IPS DF 6.9 (cell line): ENCODE measurements at regions not wholly inside any gene's neighbourhood (a gene's known extent, or its start where the extent isn't known, plus 50 kb on each side); places are given as distances from the start of the nearest gene placed in this dataset.

ENCODE experiments used
- DNase-seq: peaks from one replicate; pipeline ENCODE4 v3.0.0-alpha.2; 2013; ENCODE audit warnings: low read depth, low spot score
- H3K27ac ChIP-seq: one replicate; pipeline ENCODE4 v1.5.1; 2013; ENCODE audit warnings: low read length, control low read depth
- H3K27me3 ChIP-seq: 2 replicates; pipeline ENCODE4 v1.6.1; 2013; ENCODE audit warnings: mild to moderate bottlenecking, low read length; ENCODE audit not compliant: control insufficient read depth, insufficient read depth
- H3K36me3 ChIP-seq: 2 replicates; pipeline ENCODE4 v1.6.1; 2013; ENCODE audit warnings: low read length; ENCODE audit not compliant: control insufficient read depth, insufficient read depth
- H3K4me1 ChIP-seq: 2 replicates; pipeline ENCODE4 v1.6.1; 2013; ENCODE audit warnings: low read length; ENCODE audit not compliant: control insufficient read depth, insufficient read depth
- H3K4me3 ChIP-seq: 2 replicates; pipeline ENCODE4 v1.5.1; 2013; ENCODE audit warnings: mild to moderate bottlenecking, low read length
- H3K9me3 ChIP-seq: 2 replicates; pipeline ENCODE4 v1.6.1; 2013; ENCODE audit warnings: low read length, inconsistent platforms; ENCODE audit not compliant: control insufficient read depth, insufficient read depth
- WGBS: extraction: QIAGEN DNeasy Blood & Tissue Kit; methylation state at CpG from one replicate; pipeline ENCODE4 v1.1.7; 2013; ENCODE audit warnings: mixed read lengths, missing lambda C conversion rate; ENCODE audit not compliant: insufficient read length, insufficient coverage; 5-methylcytosine and 5-hydroxymethylcytosine counted together

GRCh38 chr5:17431272-17432050 is 66.6 kb upstream of the TAF11L2 start:
- H3K4me3 ChIP-seq = no peak overlapping the region
- DNase-seq = no peak
- no peaks in the 10 kb centered on the region for H3K9me3 ChIP-seq
- no peaks in the 10 kb centered on the region for H3K27me3 ChIP-seq
- H3K4me1 ChIP-seq = no peaks in the 10 kb centered on the region
- H3K27ac ChIP-seq = no peak overlapping the region
- no peaks in the 10 kb centered on the region for H3K36me3 ChIP-seq
- no CpG with 5 or more reads among the region's 8 CpGs for WGBS

- H3K4me1 ChIP-seq = no peaks in the 10 kb centered on the region
- no peak overlapping the region for H3K4me3 ChIP-seq
- no peak overlapping the region for H3K27ac ChIP-seq
- DNase-seq = no peak
- no CpG with 5 or more reads among the region's 3 CpGs for whole genome bisulfite sequencing
- H3K9me3 ChIP-seq = no peaks in the 10 kb centered on the region
- H3K36me3 ChIP-seq = no peaks in the 10 kb centered on the region
- no peaks in the 10 kb centered on the region for H3K27me3 ChIP-seq
These were observed 65.5 kb upstream of the TAF11L2 start for GRCh38 chr5:17432569-17432968.

- DNase-seq = no peak
- no peaks in the 10 kb centered on the region for H3K9me3 ChIP-seq
- WGBS = no CpG with 5 or more reads among the region's 6 CpGs
- no peaks in the 10 kb centered on the region for H3K36me3 ChIP-seq
- no peak overlapping the region for H3K27ac ChIP-seq
- H3K4me1 ChIP-seq = no peaks in the 10 kb centered on the region
- no peaks in the 10 kb centered on the region for H3K27me3 ChIP-seq
- no peak overlapping the region for H3K4me3 ChIP-seq
These were observed 64.6 kb upstream of the TAF11L2 start for GRCh38 chr5:17433406-17433805.

- no peak overlapping the region for H3K4me3 ChIP-seq
- H3K27ac ChIP-seq = no peak overlapping the region
- DNase-seq = no peak
- no peaks in the 10 kb centered on the region for H3K36me3 ChIP-seq
- no peaks in the 10 kb centered on the region for H3K27me3 ChIP-seq
- no peaks in the 10 kb centered on the region for H3K9me3 ChIP-seq
- H3K4me1 ChIP-seq = no peaks in the 10 kb centered on the region
These were observed 63.0 kb upstream of the TAF11L2 start for GRCh38 chr5:17434982-17435381.

GRCh38 chr5:17436350-17436749 is 61.7 kb upstream of the TAF11L2 start:
- Histone ChIP-seq H3K4me1 (no peaks in the 10 kb centered on the region), H3K9me3 (no peaks in the 10 kb centered on the region), H3K27ac (no peak overlapping the region), H3K4me3 (no peak overlapping the region), H3K27me3 (no peaks in the 10 kb centered on the region), H3K36me3 (no peaks in the 10 kb centered on the region)
- DNase-seq = no peak
- WGBS = no CpG with 5 or more reads among the region's 4 CpGs

DNA sequence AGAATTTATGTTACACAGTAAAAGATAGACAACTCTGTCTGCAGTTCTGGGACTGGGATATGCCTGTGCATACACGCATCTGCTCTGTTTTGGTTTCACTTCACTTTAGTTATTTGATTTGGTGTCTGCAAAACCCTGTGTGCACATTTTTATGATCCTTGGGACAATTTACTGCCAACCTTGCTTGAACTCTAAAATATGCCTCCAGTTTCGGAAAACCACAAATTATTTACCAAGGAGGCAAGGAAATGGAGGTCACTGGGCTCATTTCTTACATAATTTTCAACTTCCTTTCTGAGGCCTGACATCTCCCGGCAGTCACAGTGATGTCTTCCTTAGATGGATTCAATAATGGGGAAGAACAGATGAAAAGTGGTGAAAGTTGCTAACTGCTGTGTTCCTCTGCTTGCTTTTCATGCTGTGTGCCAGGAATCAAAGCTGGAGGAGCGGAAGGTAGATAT is 61.2 kb upstream of the TAF11L2 start:
- no peak for DNase-seq
- Histone ChIP-seq H3K9me3 (no peaks in the 10 kb centered on the region), H3K27ac (no peak overlapping the region), H3K27me3 (no peaks in the 10 kb centered on the region), H3K4me1 (no peaks in the 10 kb centered on the region), H3K36me3 (no peaks in the 10 kb centered on the region), H3K4me3 (no peak overlapping the region)
- WGBS = no CpG with 5 or more reads among the region's 4 CpGs

GRCh38 chr5:17438027-17438426 is 60.0 kb upstream of the TAF11L2 start:
- H3K4me3 ChIP-seq = no peak overlapping the region
- H3K27ac ChIP-seq = no peak overlapping the region
- H3K4me1 ChIP-seq = no peaks in the 10 kb centered on the region
- no peaks in the 10 kb centered on the region for H3K36me3 ChIP-seq
- H3K27me3 ChIP-seq = no peaks in the 10 kb centered on the region
- no CpG with 5 or more reads among the region's 4 CpGs for WGBS
- DNase-seq = no peak
- H3K9me3 ChIP-seq = no peaks in the 10 kb centered on the region

GRCh38 chr5:17439956-17440355 is 58.1 kb upstream of the TAF11L2 start:
- Histone ChIP-seq H3K4me3 (no peak overlapping the region), H3K4me1 (no peaks in the 10 kb centered on the region), H3K36me3 (no peaks in the 10 kb centered on the region), H3K27ac (no peak overlapping the region), H3K27me3 (no peaks in the 10 kb centered on the region), H3K9me3 (no peaks in the 10 kb centered on the region)
- DNase-seq = no peak

DNA sequence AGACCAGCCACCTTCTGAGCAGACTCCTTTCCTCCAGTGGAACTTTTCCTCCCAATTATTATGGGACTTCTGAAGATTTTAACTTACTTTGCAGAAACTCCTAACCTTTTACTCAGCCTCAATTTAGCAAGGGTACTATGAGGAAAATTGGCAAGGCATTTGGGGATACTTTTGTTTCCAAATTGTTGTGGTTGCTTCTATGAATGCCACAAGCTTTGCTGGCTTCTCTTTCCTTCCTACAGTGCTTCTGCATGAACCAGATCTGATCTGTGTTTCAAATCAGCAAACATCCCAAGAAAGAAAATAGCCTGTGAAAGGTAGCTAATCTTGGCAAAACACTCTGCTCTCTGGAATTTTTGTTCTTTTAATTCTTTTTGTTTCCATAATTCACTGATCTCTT is 57.3 kb upstream of the TAF11L2 start:
- Histone ChIP-seq H3K27ac (no peak overlapping the region), H3K9me3 (no peaks in the 10 kb centered on the region), H3K36me3 (no peaks in the 10 kb centered on the region), H3K4me1 (no peaks in the 10 kb centered on the region), H3K27me3 (no peaks in the 10 kb centered on the region), H3K4me3 (no peak overlapping the region)
- no peak for DNase-seq

DNA sequence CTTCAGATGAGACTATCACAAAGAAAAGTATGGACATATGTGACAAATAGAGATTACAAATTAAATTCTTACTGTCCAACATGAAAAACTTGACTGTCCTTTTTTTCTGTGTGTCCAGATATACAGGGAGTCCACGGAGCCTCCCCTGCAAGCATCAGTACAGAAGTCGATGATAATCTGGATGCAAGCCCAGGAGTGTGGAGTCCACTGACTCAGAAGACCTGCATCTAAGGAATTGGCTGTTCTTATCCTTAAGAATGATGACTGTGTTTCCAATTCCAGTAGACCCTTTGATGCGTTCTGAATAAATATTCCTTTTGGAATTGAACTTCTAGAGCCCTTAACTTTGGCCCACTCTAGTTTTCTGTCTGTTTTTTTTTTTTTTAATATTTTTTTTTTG is 56.7 kb upstream of the TAF11L2 start:
- Histone ChIP-seq H3K27ac (no peak overlapping the region), H3K27me3 (no peaks in the 10 kb centered on the region), H3K4me3 (no peak overlapping the region), H3K9me3 (no peaks in the 10 kb centered on the region), H3K36me3 (no peaks in the 10 kb centered on the region), H3K4me1 (no peaks in the 10 kb centered on the region)
- no peak for DNase-seq
- no CpG with 5 or more reads among the region's 3 CpGs for WGBS

GRCh38 chr5:17443333-17444130 is 54.5 kb upstream of the TAF11L2 start:
- H3K27me3 ChIP-seq = no peaks in the 10 kb centered on the region
- no peaks in the 10 kb centered on the region for H3K4me1 ChIP-seq
- no CpG with 5 or more reads among the region's 23 CpGs for WGBS
- H3K27ac ChIP-seq = no peak overlapping the region
- H3K4me3 ChIP-seq = no peak overlapping the region
- DNase-seq = no peak
- H3K36me3 ChIP-seq = no peaks in the 10 kb centered on the region
- H3K9me3 ChIP-seq = no peaks in the 10 kb centered on the region
